ENCODE measurements at regions not wholly inside any gene's neighbourhood (a gene's known extent, or its start where the extent isn't known, plus 50 kb on each side); places are given as distances from the start of the nearest gene placed in this dataset.

- TF ChIP-seq PRDM15 (CRISPR knock-in tag; IDR thresholded peaks at IDR 0.05): no peak
- TF ChIP-seq ZNF263 (CRISPR knock-in tag; IDR thresholded peaks at IDR 0.05; ENCODE audit: low read depth): no peak
Measured at GRCh38 chr5:67432606-67433005, 236.0 kb upstream of the CD180 start (continued).

- Mint-ChIP-seq H3K9me3 (peaks cover 4% of the 10 kb centered on the region; the same call in 1 of the 2 replicates), H3K4me3 (no peak overlapping the region), H3K4me1 (peaks cover 8% of the 10 kb centered on the region), H3K27me3 (ENCODE audit: low read depth) (no peaks in the 10 kb centered on the region), H3K36me3 (no peaks in the 10 kb centered on the region), H3K27ac (no peak overlapping the region)
- no peak for DNase-seq (ENCODE audit: low spot score)
- POLR2A ChIA-PET: no interaction called here
- ATAC-seq: no peak
- CTCF ChIA-PET: no interaction called here
- no peak for TF ChIP-seq CREM (CRISPR knock-in tag; IDR thresholded peaks at IDR 0.05)
- TF ChIP-seq ZNF532 (CRISPR knock-in tag; IDR thresholded peaks at IDR 0.05; ENCODE audit: borderline replicate concordance): no peak
- TF ChIP-seq GTF2I (CRISPR knock-in tag; conservative IDR thresholded peaks at IDR 0.05): no peak
- no peak for TF ChIP-seq ZNF317 (CRISPR knock-in tag; IDR thresholded peaks at IDR 0.05; ENCODE audit: borderline replicate concordance, low read depth)
- no peak for TF ChIP-seq GRHL2 (CRISPR knock-in tag; IDR thresholded peaks at IDR 0.05; ENCODE audit: insufficient replicate concordance, severe bottlenecking)
- no peak for TF ChIP-seq ARID4B (CRISPR knock-in tag; IDR thresholded peaks at IDR 0.05; ENCODE audit: borderline replicate concordance)
- TF ChIP-seq IRF2 (CRISPR knock-in tag; IDR thresholded peaks at IDR 0.05; ENCODE audit: borderline replicate concordance, low read depth): no peak
- TF ChIP-seq ZNF425 (CRISPR knock-in tag; conservative IDR thresholded peaks at IDR 0.05): no peak
- TF ChIP-seq E2F1 (CRISPR knock-in tag; IDR thresholded peaks at IDR 0.05): no peak
- no peak for TF ChIP-seq SP1 (CRISPR knock-in tag; conservative IDR thresholded peaks at IDR 0.05)
- TF ChIP-seq CBFB (CRISPR knock-in tag; IDR thresholded peaks at IDR 0.05; ENCODE audit: low read depth): no peak
- no peak for TF ChIP-seq MXD4 (CRISPR knock-in tag; IDR thresholded peaks at IDR 0.05; ENCODE audit: borderline replicate concordance)
- TF ChIP-seq CTCF (IDR thresholded peaks at IDR 0.05): no peak
- no peak for TF ChIP-seq ZNF423 (CRISPR knock-in tag; IDR thresholded peaks at IDR 0.05)
- no peak for TF ChIP-seq RELA (CRISPR knock-in tag; IDR thresholded peaks at IDR 0.05; ENCODE audit: borderline replicate concordance)
Measured at GRCh38 chr5:67431191-67431590, 234.6 kb upstream of the CD180 start.

All from WTC11 (cell line).